ENCODE measurements at regions not wholly inside any gene's neighbourhood (a gene's known extent, or its start where the extent isn't known, plus 50 kb on each side); places are given as distances from the start of the nearest gene placed in this dataset.

DNA sequence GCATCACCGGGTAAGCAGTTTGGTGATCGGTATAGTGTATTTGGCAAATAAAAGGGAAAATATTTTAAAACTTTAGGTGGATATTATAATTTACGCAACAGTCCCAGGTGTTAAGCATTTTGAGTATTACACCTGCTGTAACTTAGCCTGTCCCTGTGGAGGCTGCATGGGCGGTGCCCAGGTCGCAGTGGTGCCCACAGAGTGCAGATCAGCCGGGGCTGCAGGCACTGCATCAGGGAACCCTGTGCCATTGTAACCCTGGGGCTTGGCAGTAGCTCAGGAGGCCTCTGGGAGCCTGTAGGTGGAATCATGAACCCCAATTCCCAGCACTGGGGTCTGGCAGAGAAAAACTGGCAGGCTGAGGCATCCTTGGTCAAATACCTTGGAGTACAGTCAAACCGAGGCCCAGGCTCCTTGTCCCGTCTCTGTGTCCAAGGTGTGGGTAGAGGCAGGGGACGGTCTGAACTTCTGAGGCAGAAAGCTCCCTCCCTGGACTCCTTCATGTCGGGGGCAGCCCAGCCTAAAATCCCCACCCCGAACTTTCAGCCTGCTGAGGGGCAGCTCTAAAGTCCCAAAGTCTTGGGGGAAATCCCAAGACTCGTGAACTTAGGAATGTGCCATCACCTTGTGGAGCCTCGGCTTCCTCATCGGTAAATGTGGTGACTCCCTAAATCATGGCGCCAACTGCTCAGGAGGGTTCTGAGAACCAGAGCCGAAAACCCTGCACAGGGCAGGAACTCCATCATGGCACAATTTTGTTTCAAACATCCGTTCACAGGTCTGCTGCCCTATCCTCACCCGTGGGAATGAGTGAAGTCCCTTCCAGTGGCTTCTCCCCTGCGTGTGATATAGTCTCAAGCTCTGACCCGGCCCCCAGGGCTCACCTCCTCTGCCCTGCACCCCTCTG is 85.7 kb downstream of the INHBB start:
- no peak overlapping the region for H3K27ac ChIP-seq
- WGBS, 4 donors, result 91 to 95% (median 93%) methylated on average over 10 to 20 of the region's 20 CpGs
- intact Hi-C loops (cut with DNase I), result loop anchor here in 1 of 2 donors (5.0 kb wide), 1 partner anchor 89 kb away; no protein-coding TSS in a partner anchor

DNA sequence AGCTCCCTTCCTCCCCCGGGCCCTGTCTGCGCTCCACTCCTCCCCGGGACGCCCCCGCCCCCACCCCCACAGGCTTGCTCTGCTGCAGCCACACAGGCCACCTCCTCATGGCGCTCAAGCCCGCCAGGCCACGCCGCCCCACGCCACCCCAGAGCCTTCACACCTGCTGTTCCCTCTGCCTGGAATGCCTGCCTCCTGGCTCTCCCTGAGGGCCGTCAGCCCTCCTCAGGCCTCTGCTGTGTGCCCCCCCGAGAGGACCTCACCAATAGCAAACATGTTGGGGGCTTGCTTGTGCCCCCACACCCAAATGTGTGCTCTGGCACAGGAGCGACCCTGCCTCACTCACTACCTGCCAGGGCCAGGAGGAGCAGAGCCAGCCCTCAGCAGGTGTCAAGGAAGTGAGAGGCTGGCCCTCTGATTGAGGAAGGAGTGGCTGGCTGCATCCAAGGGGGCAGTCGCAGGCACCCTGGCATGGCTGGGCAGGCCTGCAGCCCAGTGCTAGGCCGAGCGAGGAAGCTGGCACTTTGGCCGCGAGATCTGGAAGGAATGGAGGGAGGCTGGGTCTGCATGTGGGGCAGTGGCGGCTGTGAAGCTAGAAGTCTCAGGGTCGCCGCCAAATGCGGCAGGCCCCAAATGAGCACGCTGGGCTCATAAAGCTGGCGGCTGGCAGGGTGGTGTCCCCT is 86.5 kb downstream of the INHBB start:
- TF ChIP-seq, protein P1, sequence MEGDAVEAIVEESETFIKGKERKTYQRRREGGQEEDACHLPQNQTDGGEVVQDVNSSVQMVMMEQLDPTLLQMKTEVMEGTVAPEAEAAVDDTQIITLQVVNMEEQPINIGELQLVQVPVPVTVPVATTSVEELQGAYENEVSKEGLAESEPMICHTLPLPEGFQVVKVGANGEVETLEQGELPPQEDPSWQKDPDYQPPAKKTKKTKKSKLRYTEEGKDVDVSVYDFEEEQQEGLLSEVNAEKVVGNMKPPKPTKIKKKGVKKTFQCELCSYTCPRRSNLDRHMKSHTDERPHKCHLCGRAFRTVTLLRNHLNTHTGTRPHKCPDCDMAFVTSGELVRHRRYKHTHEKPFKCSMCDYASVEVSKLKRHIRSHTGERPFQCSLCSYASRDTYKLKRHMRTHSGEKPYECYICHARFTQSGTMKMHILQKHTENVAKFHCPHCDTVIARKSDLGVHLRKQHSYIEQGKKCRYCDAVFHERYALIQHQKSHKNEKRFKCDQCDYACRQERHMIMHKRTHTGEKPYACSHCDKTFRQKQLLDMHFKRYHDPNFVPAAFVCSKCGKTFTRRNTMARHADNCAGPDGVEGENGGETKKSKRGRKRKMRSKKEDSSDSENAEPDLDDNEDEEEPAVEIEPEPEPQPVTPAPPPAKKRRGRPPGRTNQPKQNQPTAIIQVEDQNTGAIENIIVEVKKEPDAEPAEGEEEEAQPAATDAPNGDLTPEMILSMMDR (IDR thresholded peaks at IDR 0.05), result no peak
- TF ChIP-seq POLR2A (IDR thresholded peaks at IDR 0.05), result no peak
- Histone ChIP-seq H3K36me3 (replicated peaks in 1 of 2) (no peaks in the 10 kb centered on the region), H3K9me3 (replicated peaks in 1 of 3) (no peaks in the 10 kb centered on the region), H3K4me3 (no peak overlapping the region), H3K27me3 (no peaks in the 10 kb centered on the region), H3K4me1 (replicated peaks in 1 of 2) (peaks cover 0 to 3% of the 10 kb centered on the region in 2 donors), H3K27ac (no peak overlapping the region)
- 92 to 98% (median 93%) methylated on average over 17 to 24 of the region's 24 CpGs for WGBS, 4 donors
- no peak for DNase-seq
- intact Hi-C loops (cut with DNase I), result loop anchor here in 1 of 2 donors (5.0 kb wide), 1 partner anchor 90 kb away; no protein-coding TSS in a partner anchor

More for the DNA sequence above, 85.7 kb downstream of the INHBB start:
- H3K27me3 ChIP-seq, result no peaks in the 10 kb centered on the region
- no peaks in the 10 kb centered on the region for H3K9me3 ChIP-seq (replicated peaks in 1 of 3)
- no peak for TF ChIP-seq POLR2A (IDR thresholded peaks at IDR 0.05)
- TF ChIP-seq, protein P1 (IDR thresholded peaks at IDR 0.05), result no peak
- peaks cover 0 to 3% of the 10 kb centered on the region in 2 donors for H3K4me1 ChIP-seq (replicated peaks in 1 of 2)
- DNase-seq, result no peak
- no peak overlapping the region for H3K4me3 ChIP-seq
- no peaks in the 10 kb centered on the region for H3K36me3 ChIP-seq (replicated peaks in 1 of 2)

DNA sequence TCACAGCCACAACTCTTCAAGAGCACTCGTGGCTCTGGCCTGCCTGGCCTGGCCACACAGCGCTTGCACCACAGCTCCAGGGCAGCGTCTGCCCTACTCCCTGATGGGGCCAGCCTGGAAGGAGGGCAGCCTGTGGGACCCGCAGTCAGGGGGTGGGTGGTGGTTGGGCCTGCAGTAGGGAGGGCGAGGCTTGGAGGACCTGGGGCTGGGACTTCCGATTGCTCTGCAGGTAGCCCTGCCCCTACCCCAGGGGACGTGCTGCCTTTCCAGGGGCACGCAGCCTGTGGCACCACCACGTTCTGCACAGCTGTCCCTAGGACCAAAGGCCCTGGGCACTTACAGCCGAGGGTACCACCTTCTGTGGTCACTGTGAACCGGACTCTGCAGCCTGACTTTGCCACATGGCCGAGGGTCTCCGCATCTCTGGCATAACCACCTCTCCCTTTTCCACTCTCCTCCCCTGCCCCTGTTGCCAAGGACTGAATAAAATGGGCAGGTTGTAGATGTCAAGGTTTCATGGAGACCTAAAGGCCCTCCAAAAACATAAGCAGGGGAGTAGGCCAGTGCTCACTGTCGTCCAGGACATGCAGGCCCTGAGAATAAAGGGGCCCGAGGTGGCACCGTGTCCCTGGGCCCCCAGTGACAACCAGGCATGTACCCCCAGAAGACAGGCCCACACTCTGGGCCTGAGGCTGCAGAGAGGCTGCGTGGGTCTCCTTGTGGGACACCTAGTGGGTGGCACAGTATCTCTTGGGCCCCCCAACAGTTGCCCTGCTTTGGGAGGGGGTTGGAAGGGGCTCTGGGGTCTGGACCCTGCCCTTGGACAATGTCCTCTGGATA is 87.3 kb downstream of the INHBB start:
- H3K27me3 ChIP-seq, result no peaks in the 10 kb centered on the region
- no peak overlapping the region for H3K4me3 ChIP-seq
- H3K4me1 ChIP-seq (replicated peaks in 1 of 2), result peaks cover 0 to 3% of the 10 kb centered on the region in 2 donors
- no peaks in the 10 kb centered on the region for H3K9me3 ChIP-seq (replicated peaks in 1 of 3)
- intact Hi-C loops (cut with DNase I), result loop anchor here in 1 of 2 donors (5.0 kb wide), 1 partner anchor 91 kb away; no protein-coding TSS in a partner anchor
- no peak overlapping the region for H3K27ac ChIP-seq
- 86 to 96% (median 93%) methylated on average over 9 to 17 of the region's 17 CpGs for WGBS, 4 donors
- H3K36me3 ChIP-seq (replicated peaks in 1 of 2), result no peaks in the 10 kb centered on the region
- no peak for DNase-seq
- TF ChIP-seq, protein P1 (IDR thresholded peaks at IDR 0.05), result no peak
- no peak for TF ChIP-seq POLR2A (IDR thresholded peaks at IDR 0.05)
